Tibial artery (tissue), 4 donors: ENCODE measurements at regions not wholly inside any gene's neighbourhood (a gene's known extent, or its start where the extent isn't known, plus 50 kb on each side); places are given as distances from the start of the nearest gene placed in this dataset.

Source experiments
- DNase-seq, 2 donors: peaks; one replicate each; pipeline ENCODE4 v3.0.0-alpha.2; 2019
- H3K27ac ChIP-seq, 2 donors: fragments of 200-600 bp; sonication (generic) in 1 of 2; 1 replicate in 1 of 2; 2 replicates in 1 of 2; pipeline ENCODE4 v1.5.1; 2018 to 2019; ENCODE audit warnings: mild to moderate bottlenecking in 1 of 2
- H3K27me3 ChIP-seq, 2 donors: fragments of 200-600 bp; sonication (generic) in 1 of 2; one replicate each; pipeline versions ENCODE4 v1.5.1 to v1.6.0; 2016 to 2019
- H3K36me3 ChIP-seq, 3 donors: fragments of 200-600 bp; sonication (generic) in 2 of 3; one replicate each; pipeline ENCODE4 v1.5.1; 2016 to 2019; ENCODE audit warnings: mild to moderate bottlenecking in 2 of 3
- H3K4me1 ChIP-seq, 4 donors: fragments of 200-600 bp; sonication (generic) in 2 of 4; 1 replicate in 3 of 4; 2 replicates in 1 of 4; pipeline ENCODE4 v1.5.1; 2016 to 2019
- H3K4me3 ChIP-seq, 2 donors: fragments of 200-600 bp; sonication (generic) in 1 of 2; 1 replicate in 1 of 2; 2 replicates in 1 of 2; pipeline ENCODE4 v1.5.1; 2018 to 2019; ENCODE audit warnings: mild to moderate bottlenecking in 2 of 2
- H3K9me3 ChIP-seq, 3 donors: fragments of 200-600 bp; sonication (generic) in 1 of 3; one replicate each; pipeline ENCODE4 v1.5.1; 2016 to 2019
- CTCF ChIP-seq, 2 experiments: fragments of 200-600 bp in 1 of 2; fragments of 450-650 bp in 1 of 2; IDR thresholded peaks; one replicate each; pipeline ENCODE4 v1.5.1; 2017 to 2019; ENCODE audit warnings: antibody characterized with exemption in 2 of 2, mild to moderate bottlenecking in 1 of 2, moderate library complexity in 1 of 2
- intact Hi-C: fragments of 100-400 bp; cut with DNase I; formaldehyde crosslinking; loops from one replicate; pipeline ENCODE4 v1.15.0; 2023; ENCODE audit warnings: low total_unique reads

DNA sequence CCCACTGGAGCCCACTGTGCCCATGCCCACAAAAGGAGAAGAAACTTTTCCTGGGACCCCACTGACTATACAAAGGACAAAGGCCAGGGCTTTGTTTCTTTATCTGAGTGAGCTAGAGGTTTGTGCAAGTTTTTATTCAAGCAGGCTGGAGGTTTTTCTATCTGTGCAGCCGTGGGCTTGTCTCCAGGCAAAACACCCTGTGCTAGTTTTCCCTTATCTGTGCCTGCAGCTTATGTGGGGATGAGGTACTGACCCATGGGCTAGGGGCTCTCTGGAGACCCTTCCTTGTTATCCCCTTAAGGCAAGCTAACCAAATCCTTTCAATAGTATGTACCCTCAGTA is 545.5 kb downstream of the ZPLD1 start:
- DNase-seq = no peak
- Histone ChIP-seq H3K27me3 (no peaks in the 10 kb centered on the region), H3K9me3 (no peaks in the 10 kb centered on the region), H3K4me3 (no peak overlapping the region), H3K4me1 (peaks cover 0 to 17% (median 8%) of the 10 kb centered on the region in 4 donors), H3K27ac (no peak overlapping the region), H3K36me3 (no peaks in the 10 kb centered on the region)
- intact Hi-C loops = no loop called here
- no peak for TF ChIP-seq CTCF (IDR thresholded peaks at IDR 0.05)

- no peak for TF ChIP-seq CTCF (IDR thresholded peaks at IDR 0.05)
- Histone ChIP-seq H3K4me1 (no peaks in the 10 kb centered on the region), H3K36me3 (no peaks in the 10 kb centered on the region), H3K9me3 (no peaks in the 10 kb centered on the region), H3K27ac (no peak overlapping the region), H3K27me3 (no peaks in the 10 kb centered on the region), H3K4me3 (no peak overlapping the region)
- intact Hi-C loops = no loop called here
- DNase-seq = no peak
Measured at GRCh38 chr3:103002425-103003176, 567.8 kb downstream of the ZPLD1 start.

GRCh38 chr3:103006526-103007183 is 571.8 kb downstream of the ZPLD1 start:
- Histone ChIP-seq H3K4me1 (no peaks in the 10 kb centered on the region), H3K9me3 (no peaks in the 10 kb centered on the region), H3K27ac (no peak overlapping the region), H3K36me3 (no peaks in the 10 kb centered on the region), H3K27me3 (no peaks in the 10 kb centered on the region), H3K4me3 (no peak overlapping the region)
- intact Hi-C loops = no loop called here
- no peak for TF ChIP-seq CTCF (IDR thresholded peaks at IDR 0.05)
- no peak for DNase-seq

DNA sequence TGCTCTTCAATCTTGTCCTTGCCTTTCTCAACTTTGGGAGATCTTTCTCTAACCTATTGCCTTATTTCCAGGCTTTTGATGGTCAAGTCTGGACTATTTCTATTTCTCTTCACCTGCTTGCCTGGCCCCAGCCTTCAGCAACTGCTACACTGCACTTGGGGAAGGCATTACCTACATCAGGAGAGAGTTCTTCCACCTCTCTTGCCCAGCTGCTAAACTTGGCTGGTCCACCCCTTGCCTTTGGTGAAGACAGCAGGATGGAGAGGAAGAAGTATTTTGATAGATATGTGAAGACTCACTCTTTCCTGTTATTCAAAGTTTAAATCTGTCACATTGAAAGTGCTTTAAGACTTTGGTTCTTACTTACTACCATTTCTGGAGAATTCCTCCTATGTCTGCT is 574.8 kb downstream of the ZPLD1 start:
- no peak for TF ChIP-seq CTCF (IDR thresholded peaks at IDR 0.05)
- Histone ChIP-seq H3K36me3 (no peaks in the 10 kb centered on the region), H3K4me3 (no peak overlapping the region), H3K27me3 (no peaks in the 10 kb centered on the region), H3K4me1 (no peaks in the 10 kb centered on the region), H3K27ac (no peak overlapping the region), H3K9me3 (no peaks in the 10 kb centered on the region)
- DNase-seq = no peak
- intact Hi-C loops = no loop called here

- TF ChIP-seq CTCF (IDR thresholded peaks at IDR 0.05) = no peak
- Histone ChIP-seq H3K9me3 (no peaks in the 10 kb centered on the region), H3K27me3 (no peaks in the 10 kb centered on the region), H3K4me3 (no peak overlapping the region), H3K27ac (no peak overlapping the region), H3K4me1 (no peaks in the 10 kb centered on the region), H3K36me3 (no peaks in the 10 kb centered on the region)
- intact Hi-C loops = no loop called here
- DNase-seq = no peak
Measured at GRCh38 chr3:103025880-103026279, 591.1 kb downstream of the ZPLD1 start.
